ENCODE measurements at regions not wholly inside any gene's neighbourhood (a gene's known extent, or its start where the extent isn't known, plus 50 kb on each side); places are given as distances from the start of the nearest gene placed in this dataset.

DNA sequence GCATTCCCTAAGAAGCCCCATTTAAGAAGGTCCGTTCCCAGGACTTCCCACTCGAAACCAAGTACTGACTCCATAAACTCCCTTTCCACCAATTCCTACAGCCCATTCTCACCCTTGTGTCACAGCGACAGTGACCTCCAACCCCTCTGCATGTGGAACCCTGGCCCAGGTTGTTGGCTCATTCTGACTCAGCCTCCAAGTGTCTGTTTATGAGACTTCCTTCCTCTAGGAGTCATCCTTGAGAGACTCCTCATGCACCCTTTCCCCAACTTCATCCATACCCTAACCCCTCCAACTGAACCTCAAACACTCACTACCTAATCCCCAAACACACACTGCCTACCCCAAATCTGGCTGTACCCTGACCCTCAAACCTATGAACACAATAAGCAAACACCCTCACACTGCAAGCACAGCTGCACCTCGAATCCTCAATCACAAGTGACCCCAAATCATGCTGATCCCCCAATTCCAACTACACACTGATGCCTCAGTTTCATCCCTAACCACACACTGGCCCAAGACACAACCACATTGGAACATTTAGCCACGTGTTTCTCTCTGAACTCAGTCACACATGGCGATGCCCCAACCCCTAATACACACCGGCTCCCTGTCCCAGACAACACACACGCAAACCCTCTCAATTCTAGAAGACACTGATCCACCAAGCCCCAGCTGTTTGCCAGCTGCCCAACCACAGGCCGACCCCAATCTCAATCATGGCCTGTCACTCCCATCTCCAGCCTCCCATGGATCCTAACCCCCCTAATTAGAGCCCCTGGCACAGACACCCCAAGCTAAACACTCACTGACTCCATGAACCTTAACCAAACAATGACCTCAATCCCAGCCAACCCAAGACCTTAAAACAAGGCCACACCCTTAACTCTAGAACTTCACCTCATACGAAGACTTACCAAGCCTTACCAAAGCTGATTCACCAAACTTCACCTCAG lies 219.6 kb downstream of the CYP26B1 start:
- Histone ChIP-seq H3K27me3 (replicated peaks; ENCODE audit: control insufficient read depth, insufficient read depth, low read length) (no peaks in the 10 kb centered on the region), H3K4me3 (replicated peaks; ENCODE audit: low read depth, low read length) (no peak overlapping the region), H3K36me3 (ENCODE audit: control insufficient read depth, insufficient read depth, low read length) (no peaks in the 10 kb centered on the region)
- TF ChIP-seq, protein P1, sequence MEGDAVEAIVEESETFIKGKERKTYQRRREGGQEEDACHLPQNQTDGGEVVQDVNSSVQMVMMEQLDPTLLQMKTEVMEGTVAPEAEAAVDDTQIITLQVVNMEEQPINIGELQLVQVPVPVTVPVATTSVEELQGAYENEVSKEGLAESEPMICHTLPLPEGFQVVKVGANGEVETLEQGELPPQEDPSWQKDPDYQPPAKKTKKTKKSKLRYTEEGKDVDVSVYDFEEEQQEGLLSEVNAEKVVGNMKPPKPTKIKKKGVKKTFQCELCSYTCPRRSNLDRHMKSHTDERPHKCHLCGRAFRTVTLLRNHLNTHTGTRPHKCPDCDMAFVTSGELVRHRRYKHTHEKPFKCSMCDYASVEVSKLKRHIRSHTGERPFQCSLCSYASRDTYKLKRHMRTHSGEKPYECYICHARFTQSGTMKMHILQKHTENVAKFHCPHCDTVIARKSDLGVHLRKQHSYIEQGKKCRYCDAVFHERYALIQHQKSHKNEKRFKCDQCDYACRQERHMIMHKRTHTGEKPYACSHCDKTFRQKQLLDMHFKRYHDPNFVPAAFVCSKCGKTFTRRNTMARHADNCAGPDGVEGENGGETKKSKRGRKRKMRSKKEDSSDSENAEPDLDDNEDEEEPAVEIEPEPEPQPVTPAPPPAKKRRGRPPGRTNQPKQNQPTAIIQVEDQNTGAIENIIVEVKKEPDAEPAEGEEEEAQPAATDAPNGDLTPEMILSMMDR (IDR thresholded peaks at IDR 0.05; ENCODE audit: insufficient read depth, low read length, poor library complexity, severe bottlenecking): no peak
- no peak for DNase-seq (ENCODE audit: extremely low read depth, insufficient read length)

DNA sequence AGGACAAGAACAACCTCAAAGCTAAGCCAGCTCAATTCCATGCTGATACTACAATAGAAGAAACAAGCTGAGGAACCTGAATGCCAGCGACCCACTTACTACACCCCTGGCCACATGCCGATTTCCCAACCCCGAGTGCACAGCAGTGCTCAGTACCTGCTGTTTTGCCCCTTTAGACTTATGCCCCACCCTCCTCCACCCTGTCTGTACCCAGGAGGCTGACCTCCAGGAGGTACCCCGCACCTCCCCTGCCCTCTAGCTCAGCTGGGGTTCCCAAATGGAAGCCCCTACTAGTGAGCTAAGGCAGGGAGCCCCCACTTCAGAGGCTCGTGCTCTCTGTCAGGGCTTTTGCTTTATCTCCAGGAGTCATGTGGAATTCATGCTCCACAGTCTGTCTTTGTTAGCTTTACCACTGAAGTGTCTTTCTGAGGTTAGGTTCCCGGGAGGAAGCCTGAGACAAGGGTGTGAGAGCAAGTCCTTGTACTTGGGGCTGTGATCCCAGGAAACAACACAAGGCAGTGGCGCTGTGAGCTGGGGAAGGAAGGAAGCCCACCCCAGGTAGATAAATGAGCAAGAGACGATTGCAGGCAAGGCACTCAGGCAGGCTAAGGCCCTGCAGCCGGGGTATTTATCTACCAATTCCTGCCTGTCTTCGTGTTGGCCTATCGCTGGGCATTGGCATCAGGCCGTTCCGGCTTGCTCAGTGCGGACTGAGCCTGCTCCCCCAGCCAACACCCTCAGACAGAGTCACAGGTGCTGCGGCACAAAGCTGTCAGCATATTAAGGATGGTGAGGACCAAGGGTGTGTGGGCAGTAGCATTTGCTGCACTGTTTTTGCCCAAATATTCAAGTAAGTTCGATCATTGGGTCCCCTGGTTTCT lies 220.5 kb downstream of the CYP26B1 start:
- H3K4me3 ChIP-seq (replicated peaks; ENCODE audit: low read depth, low read length): no peak overlapping the region
- no peaks in the 10 kb centered on the region for H3K36me3 ChIP-seq (ENCODE audit: control insufficient read depth, insufficient read depth, low read length)
- TF ChIP-seq, protein P1 (IDR thresholded peaks at IDR 0.05; ENCODE audit: insufficient read depth, low read length, poor library complexity, severe bottlenecking): no peak
- H3K27me3 ChIP-seq (replicated peaks; ENCODE audit: control insufficient read depth, insufficient read depth, low read length): no peaks in the 10 kb centered on the region
- DNase-seq (ENCODE audit: extremely low read depth, insufficient read length): no peak

- Histone ChIP-seq H3K27me3 (replicated peaks; ENCODE audit: control insufficient read depth, insufficient read depth, low read length) (no peaks in the 10 kb centered on the region), H3K36me3 (ENCODE audit: control insufficient read depth, insufficient read depth, low read length) (no peaks in the 10 kb centered on the region), H3K4me3 (replicated peaks; ENCODE audit: low read depth, low read length) (no peak overlapping the region)
- no peak for DNase-seq (ENCODE audit: extremely low read depth, insufficient read length)
- TF ChIP-seq, protein P1 (IDR thresholded peaks at IDR 0.05; ENCODE audit: insufficient read depth, low read length, poor library complexity, severe bottlenecking): no peak
Observed at GRCh38 chr2:71926089-71926447, 221.6 kb downstream of the CYP26B1 start.

DNA sequence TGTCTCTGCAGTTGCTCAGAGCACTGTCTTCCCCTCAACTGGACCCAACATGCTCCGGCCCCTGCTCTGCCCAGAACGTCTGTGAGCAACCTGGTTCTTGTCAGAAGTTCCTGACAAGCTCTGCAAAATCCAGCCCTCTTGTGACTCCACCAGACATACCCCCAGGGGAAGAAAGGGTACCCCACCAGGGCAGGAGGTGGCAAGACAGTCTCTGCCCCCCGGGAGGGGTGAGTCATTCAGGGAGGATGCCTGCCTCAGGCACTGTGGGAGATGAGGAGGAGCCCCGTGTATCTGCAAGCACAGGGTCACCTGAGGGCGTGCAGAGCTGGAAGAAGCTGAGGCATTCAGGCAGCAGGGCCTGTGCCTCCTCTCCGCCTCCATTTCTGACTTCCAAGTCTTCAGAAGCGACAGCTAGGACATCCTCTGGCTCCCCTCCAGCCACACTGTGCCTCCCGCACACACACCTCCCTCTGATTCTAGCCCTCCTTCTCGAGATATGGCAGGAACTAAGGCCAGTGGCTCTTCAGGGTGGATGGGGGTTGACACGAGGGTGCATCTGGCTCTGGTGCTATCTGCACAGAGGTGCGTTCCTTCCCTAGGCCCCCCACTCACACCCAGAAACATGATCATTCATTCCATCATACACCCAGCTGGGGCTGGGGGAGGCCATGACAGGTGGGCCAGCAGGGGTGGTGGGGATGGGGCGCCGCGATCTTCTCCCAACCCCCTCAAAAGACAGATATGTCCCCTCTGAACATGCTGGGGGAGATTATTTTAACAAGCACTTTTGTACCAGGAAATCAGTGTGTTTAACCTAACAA lies 222.2 kb downstream of the CYP26B1 start:
- no peak for DNase-seq (ENCODE audit: extremely low read depth, insufficient read length)
- H3K4me3 ChIP-seq (replicated peaks; ENCODE audit: low read depth, low read length): no peak overlapping the region
- TF ChIP-seq, protein P1 (IDR thresholded peaks at IDR 0.05; ENCODE audit: insufficient read depth, low read length, poor library complexity, severe bottlenecking): no peak
- no peaks in the 10 kb centered on the region for H3K36me3 ChIP-seq (ENCODE audit: control insufficient read depth, insufficient read depth, low read length)
- no peaks in the 10 kb centered on the region for H3K27me3 ChIP-seq (replicated peaks; ENCODE audit: control insufficient read depth, insufficient read depth, low read length)

DNA sequence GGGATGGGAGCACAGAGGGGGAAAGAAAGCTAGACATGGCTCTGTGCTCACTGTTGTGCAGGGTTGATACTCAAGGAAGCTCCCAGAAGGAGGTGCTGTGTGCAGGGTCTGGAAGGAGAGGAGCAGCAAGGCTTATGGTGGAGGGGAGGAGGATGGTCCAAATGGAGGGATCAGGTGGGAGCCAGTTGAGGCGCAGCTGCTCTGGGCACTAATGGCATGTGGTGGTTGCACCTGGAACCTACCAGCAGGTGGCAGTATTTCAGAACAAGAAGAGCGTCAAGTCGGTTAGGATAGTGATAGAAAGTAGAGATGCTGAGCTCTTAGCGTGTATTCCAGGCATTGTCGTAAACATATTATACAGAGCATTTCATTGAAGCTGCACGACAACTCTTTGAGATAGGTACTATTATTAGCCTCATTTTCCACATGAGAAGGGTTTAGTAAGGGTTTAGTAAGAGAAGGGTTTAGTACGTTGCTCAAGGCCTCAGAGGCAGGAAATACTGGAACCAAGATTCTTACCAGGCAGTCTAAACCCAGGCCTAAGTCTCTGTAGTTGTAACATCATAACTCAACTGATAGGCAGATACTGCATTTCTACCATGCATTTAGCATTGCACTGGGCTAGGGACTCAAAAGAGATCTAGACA lies 223.7 kb downstream of the CYP26B1 start:
- no peak overlapping the region for H3K4me3 ChIP-seq (replicated peaks; ENCODE audit: low read depth, low read length)
- DNase-seq (ENCODE audit: extremely low read depth, insufficient read length): no peak
- no peaks in the 10 kb centered on the region for H3K27me3 ChIP-seq (replicated peaks; ENCODE audit: control insufficient read depth, insufficient read depth, low read length)
- H3K36me3 ChIP-seq (ENCODE audit: control insufficient read depth, insufficient read depth, low read length): no peaks in the 10 kb centered on the region
- TF ChIP-seq, protein P1 (IDR thresholded peaks at IDR 0.05; ENCODE audit: insufficient read depth, low read length, poor library complexity, severe bottlenecking): peak; percentile 81

Measured in GM06990 (cell line).